CD4-positive, alpha-beta T cell treated with Interleukin-1 beta for 1 hour (primary cell): ENCODE measurements at regions not wholly inside any gene's neighbourhood (a gene's known extent, or its start where the extent isn't known, plus 50 kb on each side); places are given as distances from the start of the nearest gene placed in this dataset.
"Not testable (repeated sequence)": the region's sequence is repeated elsewhere in the genome, so short reads cannot be mapped to it uniquely, and the experiment has no call there.

Source experiments
- DNase-seq, 2 donors: peaks; one replicate each; pipeline ENCODE4 v3.0.0-alpha.2; 2020 to 2022

DNA sequence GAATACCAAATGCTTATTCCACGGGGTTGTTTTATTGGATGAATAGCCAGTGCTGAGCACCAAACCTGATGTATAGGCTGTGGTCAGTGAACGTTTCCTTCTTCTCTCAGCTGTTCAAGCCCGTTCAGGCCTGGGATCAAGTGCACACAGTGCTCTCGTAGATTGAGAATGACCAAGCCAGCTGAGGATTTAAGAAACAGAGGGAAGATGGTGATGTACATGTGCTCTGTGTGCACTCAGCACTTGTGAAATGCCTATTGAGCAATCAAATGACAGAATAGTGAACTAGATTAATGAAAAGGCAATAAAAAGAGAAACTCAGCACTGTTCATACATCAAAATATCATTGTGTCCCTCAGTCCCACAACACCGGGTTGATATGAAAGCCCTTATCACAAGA is 302.5 kb downstream of the BMPER start:
- no peak for DNase-seq

DNA sequence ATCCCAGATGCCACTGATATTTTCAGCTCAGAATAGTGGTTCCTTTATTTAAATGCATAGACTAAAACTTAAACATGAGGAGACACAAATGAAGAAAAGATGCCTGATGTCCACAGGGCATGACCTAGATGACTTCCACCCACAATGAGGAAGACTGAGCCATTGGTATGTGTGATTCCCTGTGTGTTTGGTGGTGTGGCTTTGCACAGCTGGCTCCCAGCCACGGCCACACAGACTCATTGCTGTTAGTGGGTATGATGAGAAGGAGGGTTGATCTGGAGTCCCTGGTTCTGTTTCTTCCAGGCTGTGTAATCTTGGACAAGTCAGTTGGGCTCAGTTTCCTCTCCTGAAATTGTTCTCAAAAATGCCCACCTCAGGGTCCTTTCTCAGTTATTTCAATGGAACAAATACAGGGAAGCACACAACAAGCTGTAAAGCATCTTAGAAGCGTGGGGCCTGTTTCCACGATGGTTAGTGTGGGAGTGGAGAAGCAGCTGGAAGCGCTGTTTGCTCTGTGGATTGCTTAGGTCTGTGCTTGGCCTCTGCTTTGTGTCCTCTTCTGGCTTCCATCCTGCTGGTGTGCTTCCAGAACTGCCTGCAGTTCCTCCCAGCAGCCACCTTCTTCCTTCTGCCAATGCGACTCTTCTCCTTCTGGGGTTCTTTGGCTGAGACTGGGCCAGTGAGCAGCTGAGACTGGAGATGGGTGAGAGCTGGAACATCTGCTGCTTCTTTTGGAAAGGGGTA is 303.7 kb downstream of the BMPER start:
- DNase-seq, result no peak

DNA sequence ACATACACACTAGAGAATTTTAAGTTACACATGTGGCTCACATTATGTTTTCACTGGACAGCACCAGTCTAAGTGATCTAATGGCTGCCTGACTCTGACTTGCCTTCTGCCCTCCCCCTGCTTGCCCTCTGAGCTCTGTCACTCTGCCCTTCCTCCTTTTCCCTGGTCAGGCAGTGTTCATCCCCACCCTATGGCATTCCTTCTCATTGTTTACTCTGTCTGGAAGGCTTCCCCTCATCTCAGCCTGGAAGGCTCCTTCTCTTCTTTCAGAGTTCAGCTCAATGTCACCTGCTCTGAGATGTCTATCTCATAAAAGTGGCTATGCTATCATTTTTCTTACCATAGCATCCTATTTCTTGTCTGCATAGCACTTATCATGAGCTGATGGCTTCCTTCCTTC is 305.7 kb downstream of the BMPER start:
- DNase-seq, result no peak

DNA sequence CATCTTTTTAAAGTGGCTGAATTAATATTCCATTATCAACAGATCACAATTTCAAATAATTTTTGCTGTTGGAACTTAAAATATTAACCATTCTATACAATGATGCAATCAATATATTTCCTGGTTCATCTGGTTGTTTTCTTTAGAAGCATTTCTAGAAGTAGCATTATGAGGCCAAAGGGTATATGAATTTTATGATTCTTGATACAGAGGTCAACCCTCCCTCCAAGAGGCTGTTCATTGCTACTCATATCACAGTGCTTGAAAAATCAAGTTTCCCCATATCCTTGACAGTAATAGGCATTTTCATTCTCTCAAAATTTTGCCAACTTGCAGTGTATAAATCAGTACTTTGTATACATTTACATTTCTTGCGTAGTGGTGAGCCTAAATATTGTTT is 312.6 kb downstream of the BMPER start:
- DNase-seq, result no peak

DNA sequence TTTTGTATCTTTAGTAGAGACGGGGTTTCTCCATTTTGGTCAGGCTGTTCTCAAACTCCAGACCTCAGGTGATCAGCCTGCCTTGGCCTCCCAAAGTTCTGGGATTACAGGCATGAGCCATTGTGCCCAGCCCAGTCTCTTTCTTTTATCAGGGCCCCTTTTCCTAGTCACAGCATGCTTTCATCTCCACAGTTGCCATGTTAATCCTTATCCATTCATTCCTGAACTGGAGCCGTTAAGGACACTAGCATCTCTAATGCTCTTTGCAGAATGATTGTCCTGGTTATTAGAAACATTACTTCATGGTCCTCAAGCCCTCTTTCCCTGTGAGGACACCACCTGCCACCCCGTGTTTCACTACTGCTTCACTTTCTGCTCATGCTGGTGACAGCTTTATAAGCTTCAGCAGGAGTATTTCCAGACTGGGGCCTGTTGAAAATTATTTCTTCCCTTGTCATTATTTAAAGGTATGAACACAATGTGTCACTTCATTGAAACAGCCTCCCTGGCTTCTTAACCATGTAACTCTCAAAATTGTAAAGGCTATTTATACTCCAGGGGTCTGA is 313.9 kb downstream of the BMPER start:
- DNase-seq, result no peak

DNA sequence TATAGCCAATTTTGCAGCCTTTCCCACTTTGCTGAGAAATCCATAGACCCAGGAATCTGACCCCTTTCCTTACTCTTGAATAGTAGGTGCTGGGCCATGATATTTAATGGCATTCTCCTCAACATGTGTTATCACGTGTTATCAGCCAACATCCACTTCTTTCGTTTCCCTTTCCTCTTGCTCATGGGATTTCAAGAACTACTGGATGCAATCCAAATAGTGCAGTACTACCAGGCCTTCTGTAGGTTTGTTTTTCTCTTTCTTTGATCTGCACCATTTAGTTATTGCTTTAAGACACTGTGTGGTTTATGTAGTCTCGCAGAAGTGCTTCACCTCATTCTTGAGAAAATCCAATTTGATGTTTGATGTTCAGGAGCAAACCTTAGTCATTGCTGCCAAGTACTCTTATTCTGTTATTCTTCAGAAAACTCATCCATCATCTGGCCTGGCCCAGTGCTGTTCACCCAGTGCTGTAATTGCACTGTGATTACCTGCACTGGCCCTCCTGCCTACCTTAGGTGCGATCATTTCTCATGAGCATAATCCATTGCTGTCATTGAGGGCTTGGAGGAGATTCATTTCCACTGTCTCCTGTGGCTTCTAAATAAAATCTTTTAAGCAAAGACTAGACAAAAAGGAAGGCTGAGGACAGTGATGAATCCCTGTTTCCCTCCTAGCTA is 315.3 kb downstream of the BMPER start:
- no peak for DNase-seq

DNA sequence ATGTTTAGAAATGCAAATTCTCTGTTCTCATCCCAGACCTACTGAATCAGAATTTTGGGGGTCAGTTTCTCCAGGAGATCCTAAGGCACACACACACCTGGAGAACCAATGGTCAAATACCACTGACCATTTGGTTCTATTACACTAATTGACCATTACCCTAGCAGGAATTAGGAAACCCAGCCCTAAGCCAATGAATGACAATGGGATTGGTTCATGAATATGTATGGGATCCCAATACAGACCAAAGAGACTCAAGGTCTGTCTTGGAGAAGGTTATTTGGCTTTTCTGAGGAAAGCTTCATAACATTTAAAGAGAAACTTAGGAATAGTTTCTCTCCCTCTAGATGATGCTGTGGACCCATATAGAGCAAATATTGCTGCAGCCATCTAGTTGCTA is 317.0 kb downstream of the BMPER start:
- DNase-seq, result no peak

DNA sequence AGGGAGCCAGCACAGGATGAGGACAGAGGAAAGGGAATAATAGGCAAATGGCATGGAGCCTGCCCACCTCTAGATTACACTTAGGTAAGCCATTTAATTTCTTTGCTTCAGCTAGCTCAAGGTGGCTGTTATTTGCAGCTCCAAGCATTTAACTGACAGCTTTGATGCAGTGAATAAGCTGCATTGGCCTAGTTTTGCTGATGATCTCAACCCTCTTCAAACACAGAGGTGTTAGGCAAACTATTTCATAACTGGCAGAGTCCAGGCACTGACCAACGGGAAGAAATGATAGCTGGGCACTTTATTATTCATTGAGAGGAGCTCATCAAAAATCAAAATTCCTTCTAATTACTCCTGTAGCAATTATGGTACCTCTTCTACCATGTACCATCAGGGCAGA is 317.4 kb downstream of the BMPER start:
- no peak for DNase-seq

DNA sequence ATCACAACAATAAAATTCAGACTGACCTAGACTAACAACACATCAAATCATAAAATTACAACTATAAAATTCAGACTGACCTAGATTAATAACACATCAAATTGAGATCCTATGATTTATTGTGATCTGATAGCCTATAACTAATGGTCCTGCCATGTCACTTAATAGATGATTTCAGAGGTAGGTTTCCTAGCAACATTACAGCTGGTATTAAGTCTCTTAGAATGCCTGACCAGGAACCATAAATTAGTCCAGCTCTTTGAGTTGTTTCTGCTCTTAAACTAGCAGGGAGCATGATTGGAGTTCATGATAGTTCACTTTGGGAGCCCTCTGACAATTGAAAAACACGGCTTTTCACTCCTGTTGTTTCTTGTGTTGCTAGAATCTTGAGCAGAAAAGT is 318.9 kb downstream of the BMPER start:
- DNase-seq, result no peak

DNA sequence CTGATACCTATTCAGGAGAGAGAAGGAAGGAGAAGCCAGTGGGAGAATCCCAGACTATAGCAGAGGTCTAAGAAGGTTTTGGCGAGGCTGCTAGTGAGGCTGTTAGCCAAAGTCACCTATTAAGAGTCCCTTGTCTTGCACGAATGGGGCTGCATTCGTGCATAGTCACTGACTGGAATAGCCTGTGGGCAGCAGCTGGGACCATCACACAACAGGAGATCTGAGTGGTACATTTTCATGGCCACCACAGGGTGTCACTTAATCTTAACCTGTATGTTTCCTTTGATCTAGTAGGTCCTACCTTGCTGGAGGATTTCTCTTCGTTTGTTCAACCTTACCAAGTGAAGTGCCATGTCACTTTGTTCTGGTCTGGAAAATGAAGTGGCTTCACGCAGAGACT is 319.9 kb downstream of the BMPER start:
- no peak for DNase-seq

DNA sequence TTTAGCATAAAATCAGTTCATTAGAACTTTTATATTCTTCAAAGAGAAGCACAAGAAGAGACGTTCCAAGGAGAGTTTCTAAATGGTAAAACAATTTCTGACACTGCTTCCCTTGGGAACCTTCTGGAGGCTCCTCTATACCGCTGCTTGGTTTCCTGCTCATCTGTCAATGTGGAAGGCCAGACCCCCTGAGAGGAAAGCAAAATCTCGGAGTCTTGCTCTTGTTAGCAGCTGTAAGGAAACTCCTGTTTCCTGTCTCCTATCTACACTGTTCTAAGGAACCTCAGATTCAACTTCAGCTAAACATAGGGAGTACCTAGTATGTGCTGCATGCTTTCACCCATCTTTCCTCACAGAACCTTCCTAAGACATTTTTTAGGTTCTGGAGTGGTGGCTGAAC is 322.2 kb downstream of the BMPER start:
- DNase-seq, result no peak

DNA sequence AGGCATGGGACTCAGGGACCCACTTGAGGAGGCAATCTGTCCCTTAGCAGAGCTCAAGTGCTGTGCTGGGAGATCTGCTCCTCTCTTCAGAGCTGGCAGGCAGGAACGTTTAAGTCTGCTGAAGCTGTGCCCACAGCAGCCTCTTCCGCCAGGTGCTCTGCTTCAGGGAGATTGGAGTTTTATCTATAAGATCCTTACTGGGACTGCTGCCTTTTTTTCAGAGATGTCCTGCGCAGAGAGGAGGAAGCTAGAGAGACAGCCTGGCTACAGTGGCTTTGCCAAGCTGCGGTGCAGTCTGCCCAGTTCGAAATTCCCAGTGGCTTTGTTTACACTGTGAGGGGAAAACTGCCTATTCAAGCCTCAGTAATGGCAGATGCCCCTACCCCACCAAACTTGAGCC is 329.8 kb downstream of the BMPER start:
- DNase-seq, result not testable (repeated sequence)

DNA sequence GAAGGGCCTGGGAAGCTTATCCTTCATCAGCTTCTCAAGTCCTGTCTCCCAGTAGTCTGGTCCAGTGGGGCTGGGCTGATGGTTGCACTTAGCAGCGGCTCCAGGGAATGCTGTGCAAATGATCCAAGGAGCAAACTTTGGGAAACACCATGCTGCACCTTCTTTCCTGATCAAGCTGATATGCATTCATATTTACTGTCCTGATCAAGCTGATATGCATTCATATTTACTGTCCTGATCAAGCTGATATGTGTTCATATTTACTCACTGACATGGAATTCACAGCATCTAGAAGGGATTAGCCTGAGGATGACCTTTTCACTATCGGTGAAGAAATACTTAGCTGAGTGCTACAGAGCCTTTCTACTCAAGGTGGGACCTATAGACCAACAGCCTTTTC is 330.7 kb downstream of the BMPER start:
- DNase-seq, result no peak

DNA sequence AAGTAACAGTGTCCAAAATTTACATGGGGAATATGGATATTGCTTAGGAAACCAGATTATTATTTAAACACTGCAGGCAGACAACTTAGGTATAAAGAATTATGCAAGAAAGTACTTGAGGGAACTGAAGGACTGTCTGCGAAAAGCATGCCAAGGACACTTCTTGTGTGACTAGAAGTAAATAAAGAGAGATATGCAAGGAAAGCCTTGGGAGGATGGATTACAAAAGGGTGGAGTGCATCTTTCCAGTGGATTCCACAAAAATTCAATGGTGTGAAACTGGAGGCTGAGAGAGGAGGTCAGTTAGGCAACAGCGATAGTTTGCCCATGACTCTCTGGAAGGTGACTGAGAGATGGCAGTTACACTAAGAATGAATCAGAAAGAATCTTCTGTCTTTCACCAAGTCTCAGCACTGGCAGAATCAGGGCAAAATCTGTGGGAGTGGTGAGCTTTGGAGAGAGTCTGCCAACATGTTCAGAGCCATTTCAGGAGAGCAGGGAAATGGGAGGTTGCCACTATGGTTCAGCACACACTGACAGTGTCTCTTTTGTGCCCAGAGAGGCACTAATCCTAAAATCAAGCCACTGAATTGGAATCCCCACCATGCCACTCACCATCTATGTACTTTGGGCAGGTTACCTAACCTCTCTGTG is 331.6 kb downstream of the BMPER start:
- DNase-seq, result no peak

DNA sequence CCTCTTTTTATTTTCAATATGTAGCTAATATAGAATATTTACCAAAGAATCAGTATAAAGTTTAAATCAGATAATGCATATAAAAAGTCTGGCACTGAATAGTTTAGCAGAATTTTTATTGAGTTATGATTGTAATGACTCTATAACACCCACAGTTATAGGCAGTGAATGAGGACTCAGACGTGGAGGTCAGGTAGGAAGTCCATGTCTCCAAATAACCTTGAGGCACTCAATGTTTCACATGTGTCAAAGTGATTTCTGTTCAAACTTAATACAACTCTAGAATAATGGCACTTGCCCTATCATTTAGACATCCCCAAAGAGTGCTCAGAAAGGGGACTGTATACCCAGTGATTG is 332.1 kb downstream of the BMPER start:
- DNase-seq, result no peak

DNA sequence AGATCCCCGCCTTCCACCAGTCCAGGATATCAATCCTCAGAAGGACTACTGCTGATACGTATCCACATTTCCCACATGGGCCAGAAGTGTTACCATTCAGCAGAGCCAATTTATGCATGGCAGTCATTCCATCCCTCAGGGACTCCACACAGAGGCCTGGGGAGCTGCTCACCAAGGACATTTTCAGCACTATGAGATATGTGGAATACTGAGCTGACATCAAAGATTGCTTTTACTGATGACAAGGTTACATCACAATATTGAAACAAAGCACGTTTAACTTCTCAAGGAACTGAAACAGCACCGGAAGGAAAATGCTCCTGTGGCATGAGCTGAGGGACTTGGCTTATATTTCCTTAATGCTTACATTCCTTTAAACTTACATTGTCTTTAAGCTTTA is 335.1 kb downstream of the BMPER start:
- no peak for DNase-seq

DNA sequence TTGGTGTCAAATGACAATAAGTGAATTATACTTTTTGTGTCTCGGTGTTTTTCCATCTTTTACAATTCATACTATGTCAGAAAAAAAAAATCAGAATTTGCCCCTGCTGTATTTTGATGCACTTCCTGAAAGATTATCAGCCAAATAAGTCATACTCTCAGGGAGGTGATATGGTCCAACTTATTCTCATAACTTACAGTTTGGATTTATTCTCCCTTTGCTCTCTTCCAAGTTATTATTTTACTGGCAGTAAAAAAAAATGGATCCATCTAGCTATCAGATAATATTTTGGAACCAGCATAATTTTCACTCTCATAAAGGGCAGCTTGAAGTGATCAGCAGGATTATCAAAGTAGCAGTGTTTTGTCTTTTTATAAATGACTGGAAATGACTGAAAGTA is 337.1 kb downstream of the BMPER start:
- DNase-seq, result no peak

DNA sequence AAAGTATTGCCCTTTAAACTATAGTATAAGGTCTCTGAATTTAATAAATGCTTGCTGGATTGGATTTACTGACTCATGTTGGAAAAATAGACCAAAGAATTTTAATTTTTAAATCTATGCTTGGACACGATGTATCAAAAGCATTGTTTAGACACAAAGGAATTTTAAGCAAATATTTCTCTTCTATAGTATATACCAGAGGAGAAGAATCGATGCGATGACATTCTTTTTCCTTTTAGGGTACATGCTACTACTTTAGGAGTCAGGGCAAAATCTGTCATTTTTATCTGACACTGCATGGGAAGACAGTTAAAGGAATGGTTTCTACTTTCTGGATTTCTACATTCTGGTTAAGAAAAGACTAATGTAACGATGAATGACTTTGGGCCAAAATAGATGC is 339.9 kb downstream of the BMPER start:
- DNase-seq, result no peak

DNA sequence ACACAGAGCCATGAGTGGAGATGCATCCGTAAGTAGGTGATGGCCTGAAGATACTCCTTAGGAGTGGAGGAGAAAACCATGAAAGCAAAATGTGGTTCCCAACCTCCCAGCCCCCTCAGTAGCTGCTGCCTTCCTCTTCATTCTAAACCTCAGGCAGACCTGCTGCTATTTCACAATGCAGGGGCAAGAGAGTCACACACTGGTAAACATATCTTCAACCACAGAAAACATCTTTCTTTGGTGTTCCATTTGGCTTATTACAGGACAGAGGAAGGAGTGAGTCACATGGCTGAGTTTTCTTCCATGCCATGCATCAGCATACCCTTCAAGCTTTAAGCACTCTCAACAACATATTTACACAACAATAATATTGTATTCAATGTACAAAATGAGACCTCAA is 342.1 kb downstream of the BMPER start:
- no peak for DNase-seq

DNA sequence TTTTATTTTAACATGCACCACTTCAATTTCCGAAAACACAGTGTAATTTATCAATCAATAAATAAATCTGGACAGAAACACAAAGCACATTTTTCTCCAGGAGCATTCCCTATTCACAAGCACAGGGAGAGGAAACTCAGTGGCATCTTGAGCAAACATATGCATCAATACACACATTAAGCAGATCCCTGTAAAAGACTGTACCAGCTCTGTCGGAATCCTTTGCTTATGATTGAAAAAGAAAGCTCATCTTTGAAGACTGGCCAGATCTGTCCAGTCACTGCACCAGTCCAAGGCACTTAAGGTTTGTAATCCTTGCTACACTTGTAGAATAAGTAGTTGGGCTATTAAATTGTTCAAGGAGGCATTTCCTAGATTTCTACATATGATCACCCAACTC is 343.9 kb downstream of the BMPER start:
- no peak for DNase-seq

DNA sequence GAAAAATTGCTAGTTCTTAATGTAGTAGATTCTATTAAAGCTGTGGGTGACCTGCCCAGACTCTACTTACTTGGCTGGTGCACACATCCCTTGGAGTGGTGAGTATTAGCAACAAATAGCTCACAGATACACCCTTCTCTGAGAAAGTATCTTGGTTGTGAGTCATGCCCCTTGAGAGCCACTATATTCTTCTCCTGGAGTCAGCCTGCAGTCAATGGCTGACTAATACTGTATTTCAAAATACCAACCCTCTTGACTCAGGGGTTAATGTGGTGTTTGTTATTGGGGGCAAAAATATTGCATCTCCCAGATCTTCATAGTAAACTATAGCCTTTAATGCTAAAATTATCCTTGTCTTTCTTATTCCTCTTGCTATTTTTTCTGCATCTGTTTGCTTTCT is 354.9 kb downstream of the BMPER start:
- DNase-seq, result no peak

DNA sequence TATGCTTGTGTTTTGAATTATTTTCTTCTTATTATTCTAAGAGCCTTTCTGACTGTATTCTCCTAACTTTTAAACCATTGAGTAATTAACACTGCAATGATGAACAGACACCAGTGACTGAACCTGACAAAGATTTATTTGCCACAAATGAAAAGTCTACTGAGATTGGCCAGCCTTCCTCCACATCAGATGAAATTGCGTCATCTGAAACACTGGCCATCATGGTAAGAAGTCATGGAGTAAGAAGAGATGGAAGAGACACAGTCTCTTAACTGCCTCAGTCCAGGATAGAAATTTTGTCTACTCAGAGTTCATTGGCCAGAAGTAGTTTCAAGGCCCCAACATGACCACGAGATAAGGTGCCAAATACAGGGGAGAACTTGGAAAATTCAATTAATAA is 357.8 kb downstream of the BMPER start:
- DNase-seq, result no peak

DNA sequence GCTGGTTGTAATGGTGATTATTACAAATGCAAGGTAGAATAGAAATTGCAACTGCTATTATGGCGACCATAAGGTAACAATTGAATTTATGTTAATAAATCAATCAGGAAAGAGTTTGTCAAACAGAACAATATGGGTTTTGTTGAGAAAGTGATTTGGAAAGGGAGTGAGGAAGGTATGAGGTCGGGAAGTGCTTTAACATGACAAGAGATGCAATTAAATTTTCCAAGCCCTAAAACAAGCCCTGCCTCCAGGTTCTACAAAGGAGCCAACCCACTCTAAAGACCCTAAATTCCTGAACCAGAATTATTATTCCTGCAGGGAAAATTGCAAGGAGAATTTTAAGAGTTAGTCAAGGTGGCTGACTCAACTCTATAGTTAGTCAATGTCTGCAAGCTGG is 363.7 kb downstream of the BMPER start:
- DNase-seq, result no peak

DNA sequence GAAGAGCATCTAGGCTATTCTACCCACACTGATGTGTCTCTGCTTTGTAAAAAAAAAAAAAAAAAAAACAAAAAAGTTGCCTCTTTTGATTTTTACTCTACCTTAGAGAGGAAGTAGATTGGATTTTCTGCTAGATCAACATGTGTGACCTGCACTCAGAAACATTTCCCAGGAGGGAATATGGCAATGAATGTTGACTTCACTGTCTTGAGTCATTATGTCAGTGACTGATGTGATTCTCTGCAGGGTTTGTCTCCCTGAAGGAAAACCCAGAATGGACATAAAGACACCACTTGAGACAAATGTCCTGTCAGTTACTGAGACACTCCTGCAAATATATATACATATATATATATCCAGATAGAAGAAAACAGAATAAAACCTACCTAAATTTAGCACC is 370.3 kb downstream of the BMPER start:
- DNase-seq, result no peak
